ENCODE measurements at regions not wholly inside any gene's neighbourhood (a gene's known extent, or its start where the extent isn't known, plus 50 kb on each side); places are given as distances from the start of the nearest gene placed in this dataset.
A peak's percentile ranks its signal among the peaks of the same experiment; 100 is the strongest.

- peaks cover 14% of the 10 kb centered on the region for H3K27me3 ChIP-seq (replicated peaks; ENCODE audit: insufficient read depth, low read depth, low read length, poor library complexity)
- peak overlapping the region; percentile 64 for H3K27ac ChIP-seq (ENCODE audit: low read depth, low read length, poor library complexity, severe bottlenecking)
- BruUV-seq (replicated peaks), result no TSS peak
- DNase-seq (ENCODE audit: low spot score), result peak; percentile 21
- ChIA-PET POLR2A (ENCODE audit: low non-redundant PET) (no interaction called here), CTCF (interaction anchor here (0.7 kb wide), 1 partner anchor 12 kb away, joined by 3 read pairs; no protein-coding TSS in a partner anchor)
- TF ChIP-seq EZH2 (IDR thresholded peaks at IDR 0.05; ENCODE audit: borderline replicate concordance, low read depth, low read length, poor library complexity, severe bottlenecking), result no peak
- TF ChIP-seq, protein P1, sequence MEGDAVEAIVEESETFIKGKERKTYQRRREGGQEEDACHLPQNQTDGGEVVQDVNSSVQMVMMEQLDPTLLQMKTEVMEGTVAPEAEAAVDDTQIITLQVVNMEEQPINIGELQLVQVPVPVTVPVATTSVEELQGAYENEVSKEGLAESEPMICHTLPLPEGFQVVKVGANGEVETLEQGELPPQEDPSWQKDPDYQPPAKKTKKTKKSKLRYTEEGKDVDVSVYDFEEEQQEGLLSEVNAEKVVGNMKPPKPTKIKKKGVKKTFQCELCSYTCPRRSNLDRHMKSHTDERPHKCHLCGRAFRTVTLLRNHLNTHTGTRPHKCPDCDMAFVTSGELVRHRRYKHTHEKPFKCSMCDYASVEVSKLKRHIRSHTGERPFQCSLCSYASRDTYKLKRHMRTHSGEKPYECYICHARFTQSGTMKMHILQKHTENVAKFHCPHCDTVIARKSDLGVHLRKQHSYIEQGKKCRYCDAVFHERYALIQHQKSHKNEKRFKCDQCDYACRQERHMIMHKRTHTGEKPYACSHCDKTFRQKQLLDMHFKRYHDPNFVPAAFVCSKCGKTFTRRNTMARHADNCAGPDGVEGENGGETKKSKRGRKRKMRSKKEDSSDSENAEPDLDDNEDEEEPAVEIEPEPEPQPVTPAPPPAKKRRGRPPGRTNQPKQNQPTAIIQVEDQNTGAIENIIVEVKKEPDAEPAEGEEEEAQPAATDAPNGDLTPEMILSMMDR (conservative IDR thresholded peaks at IDR 0.05; ENCODE audit: low read depth, low read length), result no peak
- no peak overlapping the region for H3K4me3 ChIP-seq (ENCODE audit: low read depth, low read length, poor library complexity, severe bottlenecking)
- H3K36me3 ChIP-seq (ENCODE audit: insufficient read depth, low read length, poor library complexity, severe bottlenecking), result no peaks in the 10 kb centered on the region
- peaks cover 41% of the 10 kb centered on the region for H3K4me1 ChIP-seq (ENCODE audit: insufficient read depth, low read length, poor library complexity, severe bottlenecking)
- H3K9me3 ChIP-seq (ENCODE audit: low read depth, low read length, poor library complexity, severe bottlenecking), result peaks cover 10% of the 10 kb centered on the region
- intact Hi-C loops (cut with micrococcal nuclease; ENCODE audit: unreplicated experiment), result loop anchor here (1.0 to 5.0 kb wide), 2 partner anchors 107 to 244 kb away; no protein-coding TSS in a partner anchor
Measured at GRCh38 chr5:82747986-82748385, 329.2 kb downstream of the TMEM167A start.

GRCh38 chr5:82745016-82745415 lies 332.2 kb downstream of the TMEM167A start:
- TF ChIP-seq, protein P1 (conservative IDR thresholded peaks at IDR 0.05; ENCODE audit: low read depth, low read length), result no peak
- no peak for TF ChIP-seq EZH2 (IDR thresholded peaks at IDR 0.05; ENCODE audit: borderline replicate concordance, low read depth, low read length, poor library complexity, severe bottlenecking)
- Histone ChIP-seq H3K4me3 (ENCODE audit: low read depth, low read length, poor library complexity, severe bottlenecking) (no peak overlapping the region), H3K4me1 (ENCODE audit: insufficient read depth, low read length, poor library complexity, severe bottlenecking) (peaks cover 38% of the 10 kb centered on the region), H3K36me3 (ENCODE audit: insufficient read depth, low read length, poor library complexity, severe bottlenecking) (no peaks in the 10 kb centered on the region), H3K27me3 (replicated peaks; ENCODE audit: insufficient read depth, low read depth, low read length, poor library complexity) (peaks cover 19% of the 10 kb centered on the region), H3K9me3 (ENCODE audit: low read depth, low read length, poor library complexity, severe bottlenecking) (no peaks in the 10 kb centered on the region), H3K27ac (ENCODE audit: low read depth, low read length, poor library complexity, severe bottlenecking) (no peak overlapping the region)
- no TSS peak for BruUV-seq (replicated peaks)
- ChIA-PET POLR2A (ENCODE audit: low non-redundant PET) (interaction anchor here (0.6 kb wide), 1 partner anchor 531 kb away, joined by 3 read pairs; no protein-coding TSS in a partner anchor), CTCF (no interaction called here)
- no peak for DNase-seq (ENCODE audit: low spot score)
- intact Hi-C loops (cut with micrococcal nuclease; ENCODE audit: unreplicated experiment), result loop anchor here (5.0 kb wide), 1 partner anchor 247 kb away; no protein-coding TSS in a partner anchor

- POLR2A ChIA-PET (ENCODE audit: low non-redundant PET), result interaction anchor here (0.6 kb wide), 1 partner anchor 19 kb away, joined by 3 read pairs; no protein-coding TSS in a partner anchor
- no peak for DNase-seq (ENCODE audit: low spot score)
- H3K9me3 ChIP-seq (ENCODE audit: low read depth, low read length, poor library complexity, severe bottlenecking), result no peaks in the 10 kb centered on the region
Measured at GRCh38 chr5:82738681-82739269, 338.4 kb downstream of the TMEM167A start.

More at GRCh38 chr5:82738681-82739269, 338.4 kb downstream of the TMEM167A start:
- intact Hi-C loops (cut with micrococcal nuclease; ENCODE audit: unreplicated experiment), result loop anchor here (5.0 kb wide), 1 partner anchor 46 kb away; no protein-coding TSS in a partner anchor
- CTCF ChIA-PET, result no interaction called here
- Histone ChIP-seq H3K36me3 (ENCODE audit: insufficient read depth, low read length, poor library complexity, severe bottlenecking) (no peaks in the 10 kb centered on the region), H3K27ac (ENCODE audit: low read depth, low read length, poor library complexity, severe bottlenecking) (no peak overlapping the region), H3K4me3 (ENCODE audit: low read depth, low read length, poor library complexity, severe bottlenecking) (no peak overlapping the region), H3K27me3 (replicated peaks; ENCODE audit: insufficient read depth, low read depth, low read length, poor library complexity) (peaks cover 5% of the 10 kb centered on the region), H3K4me1 (ENCODE audit: insufficient read depth, low read length, poor library complexity, severe bottlenecking) (peaks cover 28% of the 10 kb centered on the region)
- TF ChIP-seq EZH2 (IDR thresholded peaks at IDR 0.05; ENCODE audit: borderline replicate concordance, low read depth, low read length, poor library complexity, severe bottlenecking), result no peak
- TF ChIP-seq, protein P1 (conservative IDR thresholded peaks at IDR 0.05; ENCODE audit: low read depth, low read length), result no peak
- no TSS peak for BruUV-seq (replicated peaks)

Measured in A673 (cell line).